ENCODE measurements at regions not wholly inside any gene's neighbourhood (a gene's known extent, or its start where the extent isn't known, plus 50 kb on each side); places are given as distances from the start of the nearest gene placed in this dataset.

DNA sequence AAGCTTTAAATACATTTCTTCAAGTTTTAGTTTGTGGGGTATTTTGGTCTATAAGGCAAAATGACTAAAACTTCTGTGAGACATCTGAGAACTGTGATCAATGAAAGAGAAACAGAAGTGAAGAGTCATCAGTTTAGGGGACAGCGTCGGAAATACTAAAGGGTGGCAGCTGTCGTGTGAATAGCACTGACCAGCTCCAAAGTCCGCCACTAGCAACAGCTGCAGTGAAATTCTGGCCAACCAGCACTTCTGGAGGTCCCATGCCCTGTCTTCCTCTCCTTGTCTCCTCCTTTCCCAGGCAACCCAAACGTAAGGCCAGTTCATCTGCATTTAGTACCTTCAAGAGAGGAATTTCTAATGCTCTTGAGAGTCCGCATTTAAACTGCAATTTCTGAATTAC, 87.5 kb downstream of the DACT2 start:
- H3K4me3 Mint-ChIP-seq = no peak overlapping the region
- no peaks in the 10 kb centered on the region for H3K4me1 Mint-ChIP-seq
- H3K79me2 ChIP-seq (ENCODE audit: insufficient read depth, low read length) = no peaks in the 10 kb centered on the region
- peaks cover 0 to 6% (median 2%) of the 10 kb centered on the region in 7 donors for H3K9me3 Mint-ChIP-seq
- H3K27ac ChIP-seq (ENCODE audit: low read depth in 1 of 2, low read length in 2 of 2) = no peak overlapping the region
- H3K4me2 ChIP-seq (replicated peaks; ENCODE audit: extremely low read depth, low read length, poor library complexity, severe bottlenecking) = no peak overlapping the region
- H3K9ac ChIP-seq (ENCODE audit: insufficient read depth, low read length, poor library complexity, severe bottlenecking) = no peak overlapping the region
- H3K36me3 Mint-ChIP-seq = no peaks in the 10 kb centered on the region
- intact Hi-C loops (cut with micrococcal nuclease) = no loop called here
- TF ChIP-seq, protein P1, sequence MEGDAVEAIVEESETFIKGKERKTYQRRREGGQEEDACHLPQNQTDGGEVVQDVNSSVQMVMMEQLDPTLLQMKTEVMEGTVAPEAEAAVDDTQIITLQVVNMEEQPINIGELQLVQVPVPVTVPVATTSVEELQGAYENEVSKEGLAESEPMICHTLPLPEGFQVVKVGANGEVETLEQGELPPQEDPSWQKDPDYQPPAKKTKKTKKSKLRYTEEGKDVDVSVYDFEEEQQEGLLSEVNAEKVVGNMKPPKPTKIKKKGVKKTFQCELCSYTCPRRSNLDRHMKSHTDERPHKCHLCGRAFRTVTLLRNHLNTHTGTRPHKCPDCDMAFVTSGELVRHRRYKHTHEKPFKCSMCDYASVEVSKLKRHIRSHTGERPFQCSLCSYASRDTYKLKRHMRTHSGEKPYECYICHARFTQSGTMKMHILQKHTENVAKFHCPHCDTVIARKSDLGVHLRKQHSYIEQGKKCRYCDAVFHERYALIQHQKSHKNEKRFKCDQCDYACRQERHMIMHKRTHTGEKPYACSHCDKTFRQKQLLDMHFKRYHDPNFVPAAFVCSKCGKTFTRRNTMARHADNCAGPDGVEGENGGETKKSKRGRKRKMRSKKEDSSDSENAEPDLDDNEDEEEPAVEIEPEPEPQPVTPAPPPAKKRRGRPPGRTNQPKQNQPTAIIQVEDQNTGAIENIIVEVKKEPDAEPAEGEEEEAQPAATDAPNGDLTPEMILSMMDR (IDR thresholded peaks at IDR 0.05) = no peak
- no peak overlapping the region for H3K27ac Mint-ChIP-seq
- H2AFZ ChIP-seq (ENCODE audit: insufficient read depth, low read depth, low read length, poor library complexity, severe bottlenecking) = no peak overlapping the region
- no peaks in the 10 kb centered on the region for H3K4me1 ChIP-seq (ENCODE audit: control insufficient read depth in 1 of 2, insufficient read depth in 2 of 2, low read length in 2 of 2)
- H3K4me3 ChIP-seq (replicated peaks in 1 of 3; ENCODE audit: low read depth in 2 of 3, low read length in 3 of 3) = no peak overlapping the region
- WGBS (ENCODE audit: insufficient coverage) = 70% methylated on average over 6 of the region's 6 CpGs
- H3K36me3 ChIP-seq (replicated peaks in 1 of 2; ENCODE audit: control insufficient read depth in 1 of 2, insufficient read depth in 2 of 2, low read length in 2 of 2) = no peaks in the 10 kb centered on the region
- no peak for DNase-seq
- no peaks in the 10 kb centered on the region for H3K27me3 ChIP-seq (ENCODE audit: control insufficient read depth in 2 of 2, insufficient read depth in 2 of 2, low read length in 2 of 2)
- peaks cover 2 to 6% (median 4%) of the 10 kb centered on the region in 3 donors for H3K27me3 Mint-ChIP-seq (ENCODE audit: low read depth in 3 of 3)
- no peaks in the 10 kb centered on the region for H3K9me3 ChIP-seq (replicated peaks in 1 of 2; ENCODE audit: control insufficient read depth in 1 of 2, insufficient read depth in 1 of 2, low read length in 2 of 2)
- H4K20me1 ChIP-seq (ENCODE audit: insufficient read depth, low read length) = no peaks in the 10 kb centered on the region

DNA sequence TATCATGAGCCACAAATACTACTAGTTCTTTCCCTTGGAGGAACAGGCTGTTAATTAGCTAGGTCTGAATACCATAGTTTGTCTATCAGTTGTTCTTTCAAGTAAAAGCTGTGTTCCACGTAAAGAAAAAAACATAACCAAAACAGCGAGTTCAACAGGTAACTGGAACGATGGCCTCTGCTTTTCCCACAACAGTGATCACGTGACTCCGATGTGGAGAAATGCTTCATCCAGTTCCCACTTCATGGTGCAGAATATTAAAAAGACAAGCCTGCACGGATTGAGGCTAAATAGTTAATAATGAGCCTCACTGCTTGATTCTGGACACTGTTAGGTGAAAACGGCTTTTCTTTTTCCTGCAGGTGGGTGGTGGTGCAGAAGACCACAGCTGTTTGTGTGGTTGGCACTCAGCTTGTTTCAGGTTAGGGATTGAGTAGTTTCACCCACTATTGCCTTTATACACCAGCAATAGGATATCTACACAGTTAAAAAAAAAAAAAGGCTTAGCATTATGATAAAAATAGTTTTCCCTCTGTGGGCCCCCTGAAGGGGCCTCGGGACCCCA, 88.1 kb downstream of the DACT2 start:
- H3K4me2 ChIP-seq (replicated peaks; ENCODE audit: extremely low read depth, low read length, poor library complexity, severe bottlenecking) = no peak overlapping the region
- H3K36me3 ChIP-seq (replicated peaks in 1 of 2; ENCODE audit: control insufficient read depth in 1 of 2, insufficient read depth in 2 of 2, low read length in 2 of 2) = no peaks in the 10 kb centered on the region
- H3K9ac ChIP-seq (ENCODE audit: insufficient read depth, low read length, poor library complexity, severe bottlenecking) = no peak overlapping the region
- WGBS (ENCODE audit: insufficient coverage) = 85% methylated on average over 5 of the region's 8 CpGs
- no peaks in the 10 kb centered on the region for H4K20me1 ChIP-seq (ENCODE audit: insufficient read depth, low read length)
- H3K27me3 Mint-ChIP-seq (ENCODE audit: low read depth in 3 of 3) = peaks cover 2 to 6% (median 4%) of the 10 kb centered on the region in 3 donors
- no peak for DNase-seq
- intact Hi-C loops (cut with micrococcal nuclease) = no loop called here
- no peaks in the 10 kb centered on the region for H3K36me3 Mint-ChIP-seq
- no peaks in the 10 kb centered on the region for H3K79me2 ChIP-seq (ENCODE audit: insufficient read depth, low read length)
- no peak overlapping the region for H3K4me3 ChIP-seq (replicated peaks in 1 of 3; ENCODE audit: low read depth in 2 of 3, low read length in 3 of 3)
- H2AFZ ChIP-seq (ENCODE audit: insufficient read depth, low read depth, low read length, poor library complexity, severe bottlenecking) = no peak overlapping the region
- no peak overlapping the region for H3K4me3 Mint-ChIP-seq
- H3K4me1 ChIP-seq (ENCODE audit: control insufficient read depth in 1 of 2, insufficient read depth in 2 of 2, low read length in 2 of 2) = no peaks in the 10 kb centered on the region
- no peaks in the 10 kb centered on the region for H3K27me3 ChIP-seq (ENCODE audit: control insufficient read depth in 2 of 2, insufficient read depth in 2 of 2, low read length in 2 of 2)
- H3K27ac Mint-ChIP-seq = no peak overlapping the region
- H3K27ac ChIP-seq (ENCODE audit: low read depth in 1 of 2, low read length in 2 of 2) = no peak overlapping the region
- H3K4me1 Mint-ChIP-seq = no peaks in the 10 kb centered on the region
- H3K9me3 ChIP-seq (replicated peaks in 1 of 2; ENCODE audit: control insufficient read depth in 1 of 2, insufficient read depth in 1 of 2, low read length in 2 of 2) = no peaks in the 10 kb centered on the region
- TF ChIP-seq, protein P1 (IDR thresholded peaks at IDR 0.05) = no peak
- peaks cover 0 to 6% (median 2%) of the 10 kb centered on the region in 7 donors for H3K9me3 Mint-ChIP-seq

Data from CD14-positive monocyte (primary cell).